Activated CD4-positive, alpha-beta T cell treated with anti-CD3 and anti-CD28 coated beads for 48 hours (primary cell): ENCODE measurements at regions not wholly inside any gene's neighbourhood (a gene's known extent, or its start where the extent isn't known, plus 50 kb on each side); places are given as distances from the start of the nearest gene placed in this dataset.
A peak's percentile ranks its signal among the peaks of the same experiment; 100 is the strongest.
"Not testable (repeated sequence)": the region's sequence is repeated elsewhere in the genome, so short reads cannot be mapped to it uniquely, and the experiment has no call there.

Experiments used
- DNase-seq: peaks from one replicate; pipeline ENCODE4 v3.0.0-alpha.2; 2020

GRCh38 chr5:124614105-124614504 is 132.3 kb downstream of the ZNF608 start:
- no peak for DNase-seq

- DNase-seq: no peak
Measured at GRCh38 chr5:124613273-124613953, 133.0 kb downstream of the ZNF608 start.

- DNase-seq: no peak
Measured at GRCh38 chr5:124612023-124612422, 134.4 kb downstream of the ZNF608 start.

- DNase-seq: not testable (repeated sequence)
Measured at GRCh38 chr5:124611262-124611661, 135.2 kb downstream of the ZNF608 start.

GRCh38 chr5:124609685-124610084 is 136.8 kb downstream of the ZNF608 start:
- not testable (repeated sequence) for DNase-seq

- DNase-seq: no peak
Measured at GRCh38 chr5:124606543-124606942, 139.9 kb downstream of the ZNF608 start.

- no peak for DNase-seq
Measured at GRCh38 chr5:124606093-124606492, 140.3 kb downstream of the ZNF608 start.

- DNase-seq: no peak
Measured at GRCh38 chr5:124605541-124605940, 140.9 kb downstream of the ZNF608 start.

GRCh38 chr5:124604419-124604818 is 142.0 kb downstream of the ZNF608 start:
- no peak for DNase-seq

GRCh38 chr5:124602925-124603650 is 143.4 kb downstream of the ZNF608 start:
- no peak for DNase-seq

- DNase-seq: no peak
Measured at GRCh38 chr5:124599028-124599973, 147.1 kb downstream of the ZNF608 start.

- no peak for DNase-seq
Measured at GRCh38 chr5:124596595-124597421, 149.6 kb downstream of the ZNF608 start.

- no peak for DNase-seq
Measured at GRCh38 chr5:124593952-124594351, 152.5 kb downstream of the ZNF608 start.

- no peak for DNase-seq
Measured at GRCh38 chr5:124592891-124593290, 153.5 kb downstream of the ZNF608 start.

- no peak for DNase-seq
Measured at GRCh38 chr5:124591583-124591982, 154.9 kb downstream of the ZNF608 start.

GRCh38 chr5:124590686-124591085 is 155.8 kb downstream of the ZNF608 start:
- DNase-seq: no peak

- no peak for DNase-seq
Measured at GRCh38 chr5:124587280-124587679, 159.2 kb downstream of the ZNF608 start.

- DNase-seq: no peak
Measured at GRCh38 chr5:124584991-124585715, 161.3 kb downstream of the ZNF608 start.

GRCh38 chr5:124583469-124584350 is 162.7 kb downstream of the ZNF608 start:
- peak; percentile 40 for DNase-seq

- DNase-seq: no peak
Measured at GRCh38 chr5:124582561-124582840, 163.9 kb downstream of the ZNF608 start.
